B cell (primary cell): ENCODE measurements at regions not wholly inside any gene's neighbourhood (a gene's known extent, or its start where the extent isn't known, plus 50 kb on each side); places are given as distances from the start of the nearest gene placed in this dataset.

Source experiments
- ATAC-seq: fragments of 200-7000 bp; cut with Tn5 transposase; one replicate; pipeline ENCODE4 v1.10.0; 2021; ENCODE audit warnings: low read depth, mild to moderate bottlenecking, moderate number of reproducible peaks, moderate library complexity
- CTCF ChIA-PET: fragments of 350-600 bp; sonication (Branson Sonifier 250); formaldehyde crosslinking; loops from one replicate; lab custom pipeline; 2021; ENCODE audit warnings: antibody characterized with exemption, inconsistent platforms; lab: Charles Lee
- POLR2A ChIA-PET: fragments of 350-600 bp; sonication (Branson Sonifier 250); formaldehyde crosslinking; loops from one replicate; lab custom pipeline; 2021; ENCODE audit warnings: antibody characterized with exemption; lab: Charles Lee
- DNase-seq: peaks from one replicate; pipeline ENCODE4 v3.0.0; 2013
- H2AFZ ChIP-seq: 2 replicates; pipeline ENCODE4 v1.6.1; 2012; ENCODE audit warnings: mild to moderate bottlenecking, low read depth, low read length; ENCODE audit not compliant: insufficient read depth, poor library complexity, severe bottlenecking
- H3K27ac ChIP-seq, 2 donors: 1 replicate in 1 of 2; 2 replicates in 1 of 2; pipeline ENCODE4 v1.5.1; 2012 to 2013; ENCODE audit warnings: low read length in 2 of 2, mild to moderate bottlenecking in 2 of 2, moderate library complexity in 1 of 2
- H3K27me3 ChIP-seq, 4 experiments: fragments of 200-600 bp in 1 of 4; sonication (generic) in 1 of 4; replicated peaks in 1 of 4; 1 replicate in 2 of 4; 2 replicates in 2 of 4; pipeline versions ENCODE4 v1.6.1 to v1.7.0; 2013 to 2016; ENCODE audit warnings: low read length in 3 of 4, mild to moderate bottlenecking in 2 of 4, mixed read lengths in 1 of 4, moderate library complexity in 1 of 4; ENCODE audit not compliant: insufficient read depth in 4 of 4, control insufficient read depth in 3 of 4; ENCODE audit errors: control extremely low read depth in 1 of 4
- H3K36me3 ChIP-seq, 2 experiments: replicated peaks in 1 of 2; 1 replicate in 1 of 2; 2 replicates in 1 of 2; pipeline versions ENCODE4 v1.6.1 to v1.7.1; 2013; ENCODE audit warnings: low read length in 1 of 2; ENCODE audit not compliant: insufficient read depth in 2 of 2, control insufficient read depth in 1 of 2; ENCODE audit errors: control extremely low read depth in 1 of 2, extremely low read depth in 1 of 2
- H3K4me1 ChIP-seq, 2 donors: fragments of 200-600 bp in 1 of 2; sonication (generic) in 1 of 2; 1 replicate in 1 of 2; 2 replicates in 1 of 2; pipeline versions ENCODE4 v1.5.1 to v1.6.1; 2013 to 2017; ENCODE audit warnings: low read length in 2 of 2; ENCODE audit not compliant: control insufficient read depth in 2 of 2, insufficient read depth in 2 of 2
- H3K4me2 ChIP-seq: replicated peaks from 2 replicates; pipeline ENCODE3; 2012; ENCODE audit warnings: mild to moderate bottlenecking, low read depth, low read length; ENCODE audit not compliant: poor library complexity, severe bottlenecking
- H3K4me3 ChIP-seq, 5 experiments: fragments of 200-600 bp in 1 of 5; sonication (generic) in 1 of 5; 1 replicate in 3 of 5; 2 replicates in 2 of 5; pipeline versions ENCODE4 v1.5.1 to v1.7.0; 2011 to 2016; ENCODE audit warnings: low read length in 4 of 5, mild to moderate bottlenecking in 4 of 5, low read depth in 2 of 5, control low read depth in 1 of 5, moderate library complexity in 1 of 5; ENCODE audit not compliant: insufficient read depth in 1 of 5; ENCODE audit errors: control extremely low read depth in 1 of 5, extremely low read depth in 1 of 5
- H3K79me2 ChIP-seq: fragments of 200-600 bp; sonication (generic); one replicate; pipeline ENCODE4 v1.6.0; 2016; ENCODE audit warnings: low read length; ENCODE audit not compliant: control insufficient read depth, insufficient read depth
- H3K9ac ChIP-seq: fragments of 200-600 bp; sonication (generic); 2 replicates; pipeline ENCODE4 v1.6.1; 2017; ENCODE audit warnings: mild to moderate bottlenecking, low read length, moderate library complexity
- H3K9me3 ChIP-seq, 3 donors: one replicate each; pipeline versions ENCODE4 v1.6.1 to v1.7.1; 2013; ENCODE audit warnings: low read length in 2 of 3; ENCODE audit not compliant: control insufficient read depth in 2 of 3, insufficient read depth in 1 of 3; ENCODE audit errors: control extremely low read depth in 1 of 3
- H4K20me1 ChIP-seq: 2 replicates; pipeline ENCODE4 v1.6.0; 2012; ENCODE audit warnings: mild to moderate bottlenecking, low read length; ENCODE audit not compliant: insufficient read depth, control insufficient read depth, poor library complexity, severe bottlenecking
- H3K27ac Mint-ChIP-seq: one replicate; pipeline ENCODE4 v1.8.0; 2021; ENCODE audit warnings: mixed read lengths
- H3K27me3 Mint-ChIP-seq: one replicate; pipeline ENCODE4 v1.8.0; 2021; ENCODE audit warnings: mixed read lengths
- H3K4me1 Mint-ChIP-seq: one replicate; pipeline ENCODE4 v1.8.0; 2021; ENCODE audit warnings: mixed read lengths
- H3K4me3 Mint-ChIP-seq: one replicate; pipeline ENCODE4 v1.8.0; 2021; ENCODE audit warnings: mixed read lengths
- H3K9me3 Mint-ChIP-seq: one replicate; pipeline ENCODE4 v1.8.0; 2022; ENCODE audit warnings: mixed read lengths; ENCODE audit not compliant: insufficient read depth
- EZH2 ChIP-seq: IDR thresholded peaks from 2 replicates; pipeline ENCODE4 v1.6.1; 2012; ENCODE audit warnings: borderline replicate concordance, low read depth, mild to moderate bottlenecking, moderate library complexity, low read length; ENCODE audit not compliant: insufficient read depth, poor library complexity, severe bottlenecking
- WGBS: methylation state at CpG from one replicate; pipeline ENCODE4 v1.1.5; 2013; ENCODE audit warnings: missing lambda C conversion rate; ENCODE audit not compliant: insufficient coverage; 5-methylcytosine and 5-hydroxymethylcytosine counted together
- intact Hi-C: fragments of 100-400 bp; cut with micrococcal nuclease; formaldehyde crosslinking; loops from one replicate; pipeline ENCODE4 v1.10.0; 2022
- TF ChIP-seq, protein P1 (sequence below): fragments of 200-600 bp; IDR thresholded peaks from one replicate; pipeline ENCODE4 v1.8.0; 2022; ENCODE audit warnings: antibody characterized with exemption, mild to moderate bottlenecking

DNA sequence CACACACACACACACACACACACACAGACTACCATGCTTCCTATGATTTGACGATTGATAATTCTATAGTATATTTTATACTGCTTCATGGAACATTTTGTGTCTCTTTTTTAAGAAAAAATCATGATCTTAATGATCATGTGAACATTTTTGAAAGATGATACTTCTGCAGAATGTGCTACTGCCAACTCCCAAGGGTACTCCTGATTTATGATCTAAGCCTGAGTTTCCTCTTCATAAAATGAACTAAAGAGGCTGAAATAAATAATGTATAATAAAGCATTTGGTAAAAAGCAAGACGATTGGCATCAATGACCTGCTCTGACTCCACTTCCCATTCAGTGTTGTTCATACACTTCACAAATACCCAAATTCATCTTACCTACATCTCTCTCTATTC is 333.8 kb upstream of the RBMS3 start:
- no peak overlapping the region for H3K4me3 ChIP-seq
- DNase-seq (no peak), ATAC-seq (no peak)
- Mint-ChIP-seq H3K9me3 (no peaks in the 10 kb centered on the region), H3K27me3 (no peaks in the 10 kb centered on the region), H3K4me3 (no peak overlapping the region), H3K27ac (no peak overlapping the region), H3K4me1 (no peaks in the 10 kb centered on the region)
- CTCF ChIA-PET, result no interaction called here
- H3K4me2 ChIP-seq, result no peak overlapping the region
- H3K36me3 ChIP-seq, result no peaks in the 10 kb centered on the region
- intact Hi-C loops, result no loop called here
- no peak overlapping the region for H2AFZ ChIP-seq
- H3K9ac ChIP-seq, result no peak overlapping the region
- H3K27ac ChIP-seq, result no peak overlapping the region
- H3K4me1 ChIP-seq, result peaks cover 0 to 3% of the 10 kb centered on the region in 2 donors
- TF ChIP-seq, protein P1, sequence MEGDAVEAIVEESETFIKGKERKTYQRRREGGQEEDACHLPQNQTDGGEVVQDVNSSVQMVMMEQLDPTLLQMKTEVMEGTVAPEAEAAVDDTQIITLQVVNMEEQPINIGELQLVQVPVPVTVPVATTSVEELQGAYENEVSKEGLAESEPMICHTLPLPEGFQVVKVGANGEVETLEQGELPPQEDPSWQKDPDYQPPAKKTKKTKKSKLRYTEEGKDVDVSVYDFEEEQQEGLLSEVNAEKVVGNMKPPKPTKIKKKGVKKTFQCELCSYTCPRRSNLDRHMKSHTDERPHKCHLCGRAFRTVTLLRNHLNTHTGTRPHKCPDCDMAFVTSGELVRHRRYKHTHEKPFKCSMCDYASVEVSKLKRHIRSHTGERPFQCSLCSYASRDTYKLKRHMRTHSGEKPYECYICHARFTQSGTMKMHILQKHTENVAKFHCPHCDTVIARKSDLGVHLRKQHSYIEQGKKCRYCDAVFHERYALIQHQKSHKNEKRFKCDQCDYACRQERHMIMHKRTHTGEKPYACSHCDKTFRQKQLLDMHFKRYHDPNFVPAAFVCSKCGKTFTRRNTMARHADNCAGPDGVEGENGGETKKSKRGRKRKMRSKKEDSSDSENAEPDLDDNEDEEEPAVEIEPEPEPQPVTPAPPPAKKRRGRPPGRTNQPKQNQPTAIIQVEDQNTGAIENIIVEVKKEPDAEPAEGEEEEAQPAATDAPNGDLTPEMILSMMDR, result no peak
- no peak for TF ChIP-seq EZH2
- no peaks in the 10 kb centered on the region for H3K79me2 ChIP-seq
- no peaks in the 10 kb centered on the region for H3K9me3 ChIP-seq
- no peaks in the 10 kb centered on the region for H3K27me3 ChIP-seq
- POLR2A ChIA-PET, result no interaction called here
- no peaks in the 10 kb centered on the region for H4K20me1 ChIP-seq
- WGBS, result no CpG with 5 or more reads among the region's 2 CpGs

DNA sequence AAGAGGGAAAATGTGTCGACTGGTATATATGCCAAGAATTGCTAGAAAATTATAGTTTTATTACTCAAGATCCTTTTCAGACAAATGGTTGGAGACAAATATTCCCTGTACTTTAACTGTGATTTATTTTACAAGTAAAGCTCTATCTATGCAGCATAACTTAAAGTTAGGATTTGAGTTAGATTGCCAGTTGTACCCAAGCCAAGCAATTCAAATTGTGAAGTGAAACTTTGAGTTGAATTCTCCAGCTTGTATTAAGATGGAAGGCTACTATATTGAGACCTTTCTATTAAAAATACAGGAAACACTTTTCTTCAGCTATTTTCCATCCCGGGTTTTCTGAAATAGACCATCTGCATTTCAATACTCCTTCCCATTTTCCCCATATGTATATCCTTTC is 333.1 kb upstream of the RBMS3 start:
- no peak overlapping the region for H2AFZ ChIP-seq
- DNase-seq (no peak), ATAC-seq (no peak)
- no peak overlapping the region for H3K4me3 ChIP-seq
- no peaks in the 10 kb centered on the region for H3K27me3 ChIP-seq
- H3K27ac ChIP-seq, result no peak overlapping the region
- Mint-ChIP-seq H3K9me3 (no peaks in the 10 kb centered on the region), H3K4me3 (no peak overlapping the region), H3K27ac (no peak overlapping the region), H3K27me3 (no peaks in the 10 kb centered on the region), H3K4me1 (peaks cover 2% of the 10 kb centered on the region)
- ChIA-PET CTCF (no interaction called here), POLR2A (no interaction called here)
- no peaks in the 10 kb centered on the region for H3K79me2 ChIP-seq
- WGBS, result no CpG with 5 or more reads among the region's 2 CpGs
- no peak overlapping the region for H3K4me2 ChIP-seq
- H3K36me3 ChIP-seq, result no peaks in the 10 kb centered on the region
- H3K9ac ChIP-seq, result no peak overlapping the region
- intact Hi-C loops, result no loop called here
- TF ChIP-seq, protein P1, result no peak
- no peak for TF ChIP-seq EZH2
- H3K9me3 ChIP-seq, result no peaks in the 10 kb centered on the region
- peaks cover 0 to 3% of the 10 kb centered on the region in 2 donors for H3K4me1 ChIP-seq
- no peaks in the 10 kb centered on the region for H4K20me1 ChIP-seq
